Type B pancreatic cell (in vitro differentiated cells): ENCODE measurements at regions not wholly inside any gene's neighbourhood (a gene's known extent, or its start where the extent isn't known, plus 50 kb on each side); places are given as distances from the start of the nearest gene placed in this dataset.

Source experiments
- DNase-seq: peaks from one replicate; pipeline ENCODE4 v3.0.0; 2021; ENCODE audit warnings: mixed read lengths; ENCODE audit not compliant: unreplicated experiment; ENCODE audit errors: extremely low spot score
- H3K27ac Mint-ChIP-seq: 2 replicates; pipeline ENCODE4 v1.8.0; 2021; ENCODE audit warnings: mild to moderate bottlenecking, mixed read lengths
- H3K27me3 Mint-ChIP-seq: 2 replicates; pipeline ENCODE4 v1.8.0; 2021; ENCODE audit warnings: mixed read lengths
- H3K36me3 Mint-ChIP-seq: 2 replicates; pipeline ENCODE4 v1.8.0; 2021; ENCODE audit warnings: mixed read lengths
- H3K4me1 Mint-ChIP-seq: one replicate; pipeline ENCODE4 v1.8.0; 2021; ENCODE audit warnings: mixed read lengths; ENCODE audit not compliant: unreplicated experiment
- H3K4me3 Mint-ChIP-seq: 2 replicates; pipeline ENCODE4 v1.8.0; 2021; ENCODE audit warnings: mild to moderate bottlenecking, mixed read lengths
- H3K9me3 Mint-ChIP-seq: 2 replicates; pipeline ENCODE4 v1.8.0; 2021; ENCODE audit warnings: mixed read lengths
- CTCF ChIP-seq: fragments of 200-600 bp; sonication (generic); conservative IDR thresholded peaks from 2 replicates; pipeline ENCODE4 v1.5.0; 2021; ENCODE audit warnings: antibody characterized with exemption, mild to moderate bottlenecking

GRCh38 chr11:112610996-112611750 is 350.0 kb upstream of the NCAM1 start:
- peaks cover 9% of the 10 kb centered on the region for H3K27me3 Mint-ChIP-seq
- H3K4me1 Mint-ChIP-seq = peaks cover 25% of the 10 kb centered on the region

DNA sequence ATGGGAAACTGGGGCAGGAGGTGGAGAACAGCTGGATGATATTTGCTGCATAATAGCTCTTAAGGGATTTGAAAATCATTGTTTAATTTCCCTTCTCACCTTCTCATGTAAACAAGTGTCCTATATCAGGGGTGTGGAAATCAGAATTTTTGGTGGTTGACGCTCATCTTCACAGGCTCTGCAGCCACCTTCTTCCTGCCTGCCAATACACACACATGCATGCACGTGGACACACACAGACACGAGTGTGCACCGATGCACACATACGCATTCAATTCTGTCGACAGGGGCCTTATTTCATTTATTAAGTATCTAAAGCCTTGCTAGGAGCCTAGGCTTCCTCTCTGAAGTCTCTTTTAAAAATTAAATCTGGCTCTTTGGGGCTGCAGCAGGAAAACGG is 349.4 kb upstream of the NCAM1 start:
- no peak for DNase-seq
- no peak for TF ChIP-seq CTCF
- Mint-ChIP-seq H3K36me3 (no peaks in the 10 kb centered on the region), H3K4me3 (no peak overlapping the region), H3K4me1 (peaks cover 28% of the 10 kb centered on the region), H3K9me3 (no peaks in the 10 kb centered on the region), H3K27ac (no peak overlapping the region), H3K27me3 (peaks cover 3% of the 10 kb centered on the region)

More at GRCh38 chr11:112610996-112611750, 350.0 kb upstream of the NCAM1 start:
- Mint-ChIP-seq H3K36me3 (no peaks in the 10 kb centered on the region), H3K9me3 (no peaks in the 10 kb centered on the region), H3K4me3 (no peak overlapping the region), H3K27ac (no peak overlapping the region)
- TF ChIP-seq CTCF = no peak
- DNase-seq = no peak

- Mint-ChIP-seq H3K4me1 (peaks cover 34% of the 10 kb centered on the region), H3K9me3 (no peaks in the 10 kb centered on the region), H3K27me3 (no peaks in the 10 kb centered on the region), H3K4me3 (no peak overlapping the region), H3K27ac (no peak overlapping the region), H3K36me3 (no peaks in the 10 kb centered on the region)
- TF ChIP-seq CTCF = no peak
- no peak for DNase-seq
Observed at GRCh38 chr11:112612250-112612849, 348.9 kb upstream of the NCAM1 start.

DNA sequence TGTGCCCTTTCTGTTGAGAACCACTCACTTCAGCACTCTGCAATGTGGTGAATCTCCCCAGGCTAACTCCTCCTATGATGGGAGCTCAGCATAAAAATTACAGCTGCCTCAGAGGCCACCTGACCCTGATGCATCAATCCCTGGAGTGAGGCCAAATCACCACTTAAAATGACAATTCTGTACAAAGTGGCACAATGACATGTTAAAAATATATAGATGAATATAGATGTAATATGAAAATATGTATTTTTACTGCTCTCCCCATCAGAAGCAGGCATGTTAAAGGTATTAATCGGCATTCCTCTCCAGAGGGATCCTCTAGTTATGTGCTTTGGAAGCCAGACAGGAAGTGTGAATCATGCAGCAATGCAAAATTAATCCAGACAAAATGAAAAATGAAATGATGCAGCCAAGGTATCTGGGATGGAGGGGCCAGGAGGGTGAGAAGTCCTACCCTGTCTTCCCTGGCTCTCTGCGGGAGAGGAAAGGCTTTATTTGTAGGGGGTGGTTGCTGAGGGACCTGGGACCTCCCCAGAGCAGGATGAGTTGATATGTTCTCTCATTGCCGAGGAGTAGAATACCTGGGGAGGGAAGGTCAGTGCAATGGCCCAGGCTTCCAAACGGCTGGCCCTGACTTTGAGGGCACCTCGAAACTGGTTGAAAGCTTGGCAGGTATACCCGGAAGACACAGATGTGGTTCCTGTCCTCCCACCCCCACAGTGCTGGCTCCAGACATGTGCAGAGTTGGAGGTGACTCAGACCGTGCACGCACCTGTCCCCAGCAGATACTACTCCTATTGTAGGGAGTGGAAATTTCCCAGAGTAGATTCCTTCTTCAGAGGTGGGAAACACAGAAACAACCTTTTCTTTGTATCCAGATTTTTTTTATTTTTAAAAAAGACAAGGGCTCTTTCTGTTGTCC is 347.9 kb upstream of the NCAM1 start:
- Mint-ChIP-seq H3K27ac (peak overlapping the region; percentile 78), H3K36me3 (no peaks in the 10 kb centered on the region), H3K27me3 (no peaks in the 10 kb centered on the region), H3K9me3 (no peaks in the 10 kb centered on the region), H3K4me3 (peak overlapping the region; percentile 47), H3K4me1 (peaks cover 34% of the 10 kb centered on the region)
- TF ChIP-seq CTCF = no peak
- no peak for DNase-seq

DNA sequence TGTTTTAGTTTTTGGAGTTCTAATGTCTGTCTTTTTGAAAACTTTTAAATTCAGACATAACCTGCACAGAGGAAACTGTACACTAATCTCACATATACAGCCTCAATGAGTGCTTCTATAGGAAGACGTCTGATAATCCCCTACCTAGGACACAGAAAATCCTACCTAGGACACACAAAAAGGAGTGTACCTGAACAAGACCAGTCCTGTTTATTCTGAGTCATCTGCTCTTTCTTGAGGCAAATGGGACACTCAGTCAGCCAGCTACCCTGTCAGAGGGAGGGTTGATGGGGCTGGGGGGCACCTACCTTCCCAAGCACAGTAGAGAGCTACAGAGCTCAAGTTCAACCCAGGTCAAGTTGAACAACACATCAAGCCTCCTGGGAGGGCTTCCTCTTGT is 346.6 kb upstream of the NCAM1 start:
- Mint-ChIP-seq H3K27ac (peak overlapping the region; percentile 22), H3K4me1 (peaks cover 39% of the 10 kb centered on the region), H3K9me3 (no peaks in the 10 kb centered on the region), H3K4me3 (no peak overlapping the region), H3K36me3 (no peaks in the 10 kb centered on the region), H3K27me3 (no peaks in the 10 kb centered on the region)
- no peak for TF ChIP-seq CTCF
- no peak for DNase-seq
